ENCODE measurements at regions not wholly inside any gene's neighbourhood (a gene's known extent, or its start where the extent isn't known, plus 50 kb on each side); places are given as distances from the start of the nearest gene placed in this dataset.

- TF ChIP-seq, protein P1, sequence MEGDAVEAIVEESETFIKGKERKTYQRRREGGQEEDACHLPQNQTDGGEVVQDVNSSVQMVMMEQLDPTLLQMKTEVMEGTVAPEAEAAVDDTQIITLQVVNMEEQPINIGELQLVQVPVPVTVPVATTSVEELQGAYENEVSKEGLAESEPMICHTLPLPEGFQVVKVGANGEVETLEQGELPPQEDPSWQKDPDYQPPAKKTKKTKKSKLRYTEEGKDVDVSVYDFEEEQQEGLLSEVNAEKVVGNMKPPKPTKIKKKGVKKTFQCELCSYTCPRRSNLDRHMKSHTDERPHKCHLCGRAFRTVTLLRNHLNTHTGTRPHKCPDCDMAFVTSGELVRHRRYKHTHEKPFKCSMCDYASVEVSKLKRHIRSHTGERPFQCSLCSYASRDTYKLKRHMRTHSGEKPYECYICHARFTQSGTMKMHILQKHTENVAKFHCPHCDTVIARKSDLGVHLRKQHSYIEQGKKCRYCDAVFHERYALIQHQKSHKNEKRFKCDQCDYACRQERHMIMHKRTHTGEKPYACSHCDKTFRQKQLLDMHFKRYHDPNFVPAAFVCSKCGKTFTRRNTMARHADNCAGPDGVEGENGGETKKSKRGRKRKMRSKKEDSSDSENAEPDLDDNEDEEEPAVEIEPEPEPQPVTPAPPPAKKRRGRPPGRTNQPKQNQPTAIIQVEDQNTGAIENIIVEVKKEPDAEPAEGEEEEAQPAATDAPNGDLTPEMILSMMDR (conservative IDR thresholded peaks at IDR 0.05): no peak
- no peak for TF ChIP-seq ZFX (IDR thresholded peaks at IDR 0.05)
Measured at GRCh38 chr14:101259748-101260147, 301.5 kb upstream of the DIO3 start.
